ENCODE measurements at regions not wholly inside any gene's neighbourhood (a gene's known extent, or its start where the extent isn't known, plus 50 kb on each side); places are given as distances from the start of the nearest gene placed in this dataset.
"Not testable (repeated sequence)": the region's sequence is repeated elsewhere in the genome, so short reads cannot be mapped to it uniquely, and the experiment has no call there.

DNA sequence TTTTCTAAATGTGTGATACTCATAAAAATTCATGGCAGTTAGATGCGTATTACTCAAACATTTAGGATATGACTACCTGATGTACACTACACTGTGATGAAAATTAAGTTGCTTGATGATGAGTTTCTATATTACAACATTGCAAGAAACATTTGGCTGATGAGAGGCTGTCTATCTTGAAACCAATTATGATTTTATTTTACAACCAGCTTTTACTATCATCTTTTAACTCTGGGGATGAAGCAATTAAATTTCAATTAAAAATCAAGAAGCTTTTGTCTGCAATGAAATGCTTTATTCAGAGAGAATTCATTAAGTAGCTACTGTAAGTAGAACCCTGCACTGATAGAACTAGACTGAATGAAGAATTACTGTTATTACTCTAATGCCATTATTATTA lies 500.4 kb downstream of the KCTD16 start:
- Histone ChIP-seq H3K4me3 (no peak overlapping the region), H3K27ac (no peak overlapping the region)

DNA sequence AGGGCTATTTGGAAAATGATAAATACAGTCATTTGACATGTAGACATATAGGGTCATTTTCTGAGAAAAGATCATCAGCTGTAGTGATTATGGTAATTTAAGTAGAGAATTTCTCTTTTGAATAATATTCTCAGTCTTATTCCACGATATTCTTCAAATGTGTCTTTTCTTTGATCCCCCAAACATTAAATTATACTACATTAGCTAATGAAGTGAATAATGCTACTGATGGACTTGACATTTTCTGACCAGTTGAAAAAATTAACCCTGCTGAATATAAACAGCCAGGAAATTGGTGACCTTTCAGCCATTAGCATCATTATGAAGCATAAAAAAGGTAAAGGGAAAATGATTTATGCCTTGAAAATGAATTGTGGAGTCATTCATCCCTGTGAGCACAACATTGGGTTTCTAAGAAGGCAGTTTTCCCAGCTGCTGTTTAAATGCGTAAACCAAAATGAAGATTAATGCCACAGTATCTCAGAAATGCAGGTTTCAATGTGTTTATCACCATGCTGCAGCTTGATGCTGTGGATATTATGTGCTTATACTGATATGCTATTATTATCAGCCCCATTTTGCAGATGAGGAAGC lies 489.1 kb downstream of the KCTD16 start:
- no peak overlapping the region for H3K27ac ChIP-seq

GRCh38 chr5:144644317-144644716 lies 473.6 kb downstream of the KCTD16 start:
- no peak overlapping the region for H3K27ac ChIP-seq
- H3K4me3 ChIP-seq, result no peak overlapping the region

More for the DNA sequence above, 489.1 kb downstream of the KCTD16 start:
- H3K4me3 ChIP-seq, result no peak overlapping the region

DNA sequence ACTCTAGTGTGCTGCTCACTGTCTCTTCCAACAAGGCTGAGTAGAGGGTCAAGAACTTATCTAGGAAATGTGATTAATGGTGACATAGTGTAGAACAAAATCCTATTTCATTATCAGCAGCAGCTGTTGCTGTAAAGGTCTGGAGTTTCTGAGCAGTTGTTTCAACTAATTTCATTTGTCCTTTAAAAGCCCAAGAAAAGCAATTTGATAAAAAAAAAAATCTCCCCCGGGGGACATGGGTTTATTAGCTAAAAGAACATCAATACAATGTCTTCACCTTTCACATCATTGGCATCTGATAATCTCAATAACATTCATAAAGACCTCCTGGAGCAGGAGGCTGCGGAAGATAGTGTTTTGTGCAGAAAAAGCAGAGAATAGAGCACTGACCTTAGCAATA lies 468.1 kb downstream of the KCTD16 start:
- Histone ChIP-seq H3K4me3 (no peak overlapping the region), H3K27ac (no peak overlapping the region)

- Histone ChIP-seq H3K4me3 (no peak overlapping the region), H3K27ac (no peak overlapping the region)
These were observed 463.5 kb downstream of the KCTD16 start for GRCh38 chr5:144634138-144634537.

- no peak overlapping the region for H3K27ac ChIP-seq
- no peak overlapping the region for H3K4me3 ChIP-seq
These were observed 427.9 kb downstream of the KCTD16 start for GRCh38 chr5:144598451-144599068.

DNA sequence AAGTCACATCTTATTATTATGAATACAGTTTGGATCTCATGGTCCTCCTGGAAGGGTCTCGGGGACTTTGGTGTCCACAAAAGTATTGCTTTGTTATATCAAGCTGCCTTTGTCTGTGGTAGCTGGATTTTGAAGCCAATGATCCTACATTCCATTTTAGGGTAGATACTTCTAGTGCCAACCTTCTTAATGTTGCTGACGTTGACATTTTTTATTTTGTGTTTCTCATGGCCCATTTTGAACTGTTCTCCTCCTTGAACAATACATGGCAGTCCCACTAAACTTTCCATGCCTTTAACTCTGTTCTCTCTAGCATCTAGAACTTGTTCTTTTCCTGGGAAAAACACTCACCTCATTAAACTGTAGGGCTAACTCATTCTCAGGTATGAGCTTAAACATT lies 425.8 kb downstream of the KCTD16 start:
- Histone ChIP-seq H3K4me3 (no peak overlapping the region), H3K27ac (no peak overlapping the region)

DNA sequence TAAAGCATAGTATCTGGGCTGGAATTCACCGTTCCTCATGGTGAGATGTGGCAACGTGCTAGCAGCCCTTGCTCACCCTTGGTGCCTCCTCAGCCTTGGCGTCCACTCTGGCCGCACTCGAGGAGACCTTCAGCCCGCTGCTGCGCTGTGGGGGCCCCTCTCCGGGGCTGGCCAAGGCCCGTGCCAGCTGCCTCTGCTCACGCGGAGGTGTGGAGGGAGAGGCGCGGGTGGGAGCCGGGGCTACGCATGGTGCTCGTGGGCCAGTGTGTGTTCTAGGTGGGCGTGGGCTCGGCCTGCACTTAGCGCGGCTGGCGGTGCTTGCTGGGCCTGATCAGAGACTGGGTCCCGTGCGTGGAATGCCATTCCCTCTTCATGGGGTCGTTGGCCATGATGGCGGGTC lies 424.2 kb downstream of the KCTD16 start:
- no peak overlapping the region for H3K27ac ChIP-seq

DNA sequence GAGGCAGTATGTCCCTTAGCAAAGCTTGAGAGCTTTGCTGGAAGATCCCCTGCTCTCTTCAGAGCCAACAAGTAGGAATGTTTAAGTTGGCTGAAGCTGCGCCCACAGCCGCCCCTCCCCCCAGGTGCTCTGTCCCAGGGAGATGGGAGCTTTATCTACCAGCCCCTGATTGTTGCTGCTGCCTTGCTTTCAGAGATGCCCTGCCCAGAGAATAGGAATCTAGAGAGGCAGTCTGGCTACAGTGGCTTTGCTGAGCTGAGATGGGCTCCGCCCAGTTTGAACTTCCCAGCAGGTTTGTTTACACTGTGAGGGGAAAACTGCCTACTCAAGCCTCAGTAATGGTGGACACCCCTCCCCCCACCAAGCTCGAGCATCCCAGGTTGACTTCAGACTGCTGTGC lies 423.6 kb downstream of the KCTD16 start:
- H3K27ac ChIP-seq, H3K4me3 ChIP-seq: not testable (repeated sequence)

More for the DNA sequence above, 424.2 kb downstream of the KCTD16 start:
- no peak overlapping the region for H3K4me3 ChIP-seq

- Histone ChIP-seq H3K27ac (no peak overlapping the region), H3K4me3 (no peak overlapping the region)
These were observed 415.0 kb downstream of the KCTD16 start for GRCh38 chr5:144585681-144586080.

DNA sequence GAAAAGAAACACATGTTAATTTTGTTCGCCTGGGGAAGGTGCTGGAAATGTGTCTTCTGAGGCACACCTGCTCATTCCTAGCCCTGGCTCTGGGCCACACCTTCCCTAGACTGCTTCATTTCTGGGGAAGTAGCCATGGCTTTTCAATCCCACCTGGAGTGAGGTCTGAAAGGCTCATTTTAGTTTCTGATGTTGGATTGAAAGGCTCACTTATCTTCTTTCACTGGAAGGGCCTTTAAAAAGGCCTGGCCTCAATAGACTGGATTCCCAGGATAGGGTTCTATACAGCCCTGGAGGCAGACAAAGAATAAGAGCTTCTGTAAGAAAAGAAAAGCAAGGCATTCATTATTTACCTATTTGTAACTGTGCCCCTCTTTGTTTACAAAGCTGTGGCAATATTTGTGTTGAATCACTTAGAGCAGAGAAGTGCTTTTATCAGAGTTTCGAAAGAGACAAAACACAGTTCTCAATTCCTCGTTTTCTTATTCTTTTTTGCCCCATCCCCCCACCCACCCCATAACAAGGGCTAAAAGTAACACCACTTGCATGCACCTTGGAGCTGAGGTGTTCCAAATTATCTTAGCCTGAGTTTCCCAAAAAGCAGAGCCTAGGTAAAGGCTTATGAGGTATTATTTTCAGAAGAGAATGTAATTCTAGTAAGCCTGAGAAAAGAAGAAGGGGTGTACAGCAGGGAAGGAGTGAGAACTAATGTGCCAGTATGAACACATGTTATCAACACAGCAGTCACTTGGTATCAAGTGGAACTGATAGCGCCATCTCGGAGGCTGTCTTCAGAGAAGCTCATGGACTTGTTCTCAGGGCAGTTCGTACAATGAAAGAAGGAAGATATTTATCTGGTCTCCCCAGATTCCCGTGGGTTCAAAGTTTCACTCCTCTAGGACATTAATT lies 413.1 kb downstream of the KCTD16 start:
- Histone ChIP-seq H3K27ac (no peak overlapping the region), H3K4me3 (no peak overlapping the region)

- Histone ChIP-seq H3K27ac (no peak overlapping the region), H3K4me3 (no peak overlapping the region)
These were observed 411.4 kb downstream of the KCTD16 start for GRCh38 chr5:144582066-144582465.

DNA sequence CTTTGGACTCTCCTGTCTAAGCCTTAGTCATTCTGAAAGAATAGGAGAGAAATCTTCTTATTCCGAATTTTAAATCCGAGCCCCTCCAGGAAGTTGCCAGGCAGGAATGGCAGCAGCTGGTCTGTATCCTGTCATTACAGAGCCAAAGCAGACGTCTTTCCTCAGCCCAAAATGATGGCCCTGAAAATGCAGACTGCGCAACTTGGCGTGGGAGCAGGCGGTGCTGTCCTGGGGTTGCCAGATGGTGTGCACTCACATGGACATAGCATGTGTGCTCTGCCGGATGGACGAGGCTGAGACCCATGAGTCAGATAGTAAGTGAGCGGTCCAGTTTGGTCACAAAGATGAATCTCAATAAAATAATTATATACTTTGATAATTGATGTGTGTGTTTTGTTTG lies 410.4 kb downstream of the KCTD16 start:
- H3K4me3 ChIP-seq, result no peak overlapping the region
- no peak overlapping the region for H3K27ac ChIP-seq

DNA sequence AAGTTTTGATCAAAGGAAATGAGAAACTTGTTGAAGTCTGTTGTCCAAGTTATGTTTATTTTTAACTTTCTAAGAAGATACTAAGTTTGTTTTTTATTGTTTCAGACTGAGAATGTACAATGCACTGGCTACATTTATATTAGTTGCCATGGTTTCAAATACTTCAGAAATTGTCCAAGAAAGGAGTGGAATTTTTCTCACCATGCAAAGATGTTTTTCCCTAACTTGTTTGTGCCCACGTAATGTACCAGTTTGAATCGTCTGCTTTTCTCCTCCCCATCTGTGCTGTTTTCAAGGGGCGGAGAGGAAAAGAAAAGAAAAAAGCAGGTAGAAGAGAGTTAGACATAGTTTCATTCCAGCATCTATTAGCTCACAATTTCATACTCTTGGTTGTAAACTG lies 407.0 kb downstream of the KCTD16 start:
- Histone ChIP-seq H3K27ac (no peak overlapping the region), H3K4me3 (no peak overlapping the region)

GRCh38 chr5:144575736-144576135 lies 405.1 kb downstream of the KCTD16 start:
- H3K4me3 ChIP-seq, result no peak overlapping the region
- H3K27ac ChIP-seq, result no peak overlapping the region

DNA sequence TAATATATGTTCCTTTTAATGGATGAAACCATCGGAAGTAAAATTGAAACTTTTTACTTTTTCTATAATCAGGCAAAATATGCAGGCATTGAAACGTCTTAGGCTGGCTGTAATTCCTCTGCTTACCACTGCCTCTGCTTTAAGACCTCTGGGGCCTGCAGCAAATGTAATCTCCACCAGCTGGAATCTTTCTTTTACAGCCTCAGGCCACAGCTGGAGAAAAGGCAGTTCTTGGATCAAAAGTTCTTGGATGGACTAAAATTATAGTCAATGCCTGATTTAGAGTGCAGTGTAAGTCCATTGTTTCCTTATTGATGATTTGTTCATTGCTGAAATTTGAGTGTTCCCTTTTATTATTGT lies 396.7 kb downstream of the KCTD16 start:
- H3K4me3 ChIP-seq, result no peak overlapping the region

GRCh38 chr5:144566747-144567420 lies 396.2 kb downstream of the KCTD16 start:
- Histone ChIP-seq H3K27ac (no peak overlapping the region), H3K4me3 (no peak overlapping the region)

More for the DNA sequence above, 396.7 kb downstream of the KCTD16 start:
- no peak overlapping the region for H3K27ac ChIP-seq

DNA sequence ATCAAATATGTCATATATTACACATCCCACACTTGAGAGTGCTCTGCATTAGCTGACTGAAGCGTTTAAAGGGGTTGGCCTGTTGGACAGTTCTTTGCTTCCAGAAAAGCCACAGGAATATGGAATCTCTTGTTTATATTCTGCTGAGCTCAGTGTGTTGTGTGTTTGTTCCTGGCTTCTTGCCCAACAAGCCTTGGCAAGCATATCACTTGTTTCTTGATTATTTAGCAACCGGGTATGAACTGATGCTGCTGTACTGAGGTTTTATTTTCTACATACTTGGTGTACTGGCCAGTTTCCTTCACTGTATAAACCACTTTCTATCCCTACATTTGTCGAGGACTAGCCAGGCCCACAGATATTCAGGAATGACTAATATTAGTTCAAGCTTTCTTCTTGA lies 378.9 kb downstream of the KCTD16 start:
- H3K4me3 ChIP-seq, result no peak overlapping the region
- no peak overlapping the region for H3K27ac ChIP-seq

GRCh38 chr5:144548936-144549335 lies 378.3 kb downstream of the KCTD16 start:
- Histone ChIP-seq H3K27ac (no peak overlapping the region), H3K4me3 (no peak overlapping the region)

- no peak overlapping the region for H3K4me3 ChIP-seq
- H3K27ac ChIP-seq, result no peak overlapping the region
These were observed 376.4 kb downstream of the KCTD16 start for GRCh38 chr5:144547098-144547499.

All from skin epidermis (tissue), 12 donors.